ENCODE measurements at regions not wholly inside any gene's neighbourhood (a gene's known extent, or its start where the extent isn't known, plus 50 kb on each side); places are given as distances from the start of the nearest gene placed in this dataset.
"Not testable (repeated sequence)": the region's sequence is repeated elsewhere in the genome, so short reads cannot be mapped to it uniquely, and the experiment has no call there.

GRCh38 chr7:142698429-142698828, 50.8 kb upstream of the PRSS1 start:
- DNase-seq, result no peak

GRCh38 chr7:142697270-142697669, 52.0 kb upstream of the PRSS1 start:
- DNase-seq, result no peak

GRCh38 chr7:142696456-142697179, 52.7 kb upstream of the PRSS1 start:
- no peak for DNase-seq

- no peak for DNase-seq
These were observed 55.4 kb upstream of the PRSS1 start for GRCh38 chr7:142693911-142694310.

GRCh38 chr7:142690554-142691182, 58.6 kb upstream of the PRSS1 start:
- DNase-seq, result no peak

- DNase-seq, result peak; percentile 52
These were observed 59.7 kb upstream of the PRSS1 start for GRCh38 chr7:142689439-142690120.

GRCh38 chr7:142685877-142686508, 63.3 kb upstream of the PRSS1 start:
- DNase-seq, result peak; percentile 50

- DNase-seq, result no peak
These were observed 67.8 kb upstream of the PRSS1 start for GRCh38 chr7:142681314-142682092.

- no peak for DNase-seq
These were observed 77.8 kb upstream of the PRSS1 start for GRCh38 chr7:142671506-142671905.

GRCh38 chr7:142670511-142670910, 78.8 kb upstream of the PRSS1 start:
- no peak for DNase-seq

- DNase-seq, result peak; percentile 45
These were observed 80.1 kb upstream of the PRSS1 start for GRCh38 chr7:142669074-142669654.

GRCh38 chr7:142668495-142668894, 80.8 kb upstream of the PRSS1 start:
- no peak for DNase-seq

- DNase-seq, result no peak
These were observed 91.9 kb upstream of the PRSS1 start for GRCh38 chr7:142657376-142657775.

GRCh38 chr7:142654398-142654797, 94.9 kb upstream of the PRSS1 start:
- no peak for DNase-seq

GRCh38 chr7:142647749-142648148, 101.5 kb upstream of the PRSS1 start:
- DNase-seq, result no peak

GRCh38 chr7:142646386-142647140, 102.7 kb upstream of the PRSS1 start:
- peak; percentile 4 for DNase-seq

GRCh38 chr7:142645777-142646176, 103.5 kb upstream of the PRSS1 start:
- DNase-seq, result peak; percentile 47

- DNase-seq, result no peak
These were observed 107.0 kb upstream of the PRSS1 start for GRCh38 chr7:142642316-142642715.

- not testable (repeated sequence) for DNase-seq
These were observed 108.0 kb upstream of the PRSS1 start for GRCh38 chr7:142641252-142641651.

GRCh38 chr7:142638581-142638980, 110.7 kb upstream of the PRSS1 start:
- no peak for DNase-seq

- no peak for DNase-seq
These were observed 112.0 kb upstream of the PRSS1 start for GRCh38 chr7:142637240-142637639.

GRCh38 chr7:142636751-142637150, 112.5 kb upstream of the PRSS1 start:
- no peak for DNase-seq
